Limb (tissue), 2 donors: ENCODE measurements at regions not wholly inside any gene's neighbourhood (a gene's known extent, or its start where the extent isn't known, plus 50 kb on each side); places are given as distances from the start of the nearest gene placed in this dataset.
A peak's percentile ranks its signal among the peaks of the same experiment; 100 is the strongest.

Experiments
- DNase-seq, 2 donors: peaks; one replicate each; pipeline ENCODE4 v3.0.0-alpha.2; 2016; ENCODE audit errors: extremely low spot score in 2 of 2

GRCh38 chr9:79917421-79917820 is 345.7 kb downstream of the TLE4 start:
- no peak for DNase-seq

- DNase-seq, result no peak
Observed at GRCh38 chr9:79913867-79914266, 342.1 kb downstream of the TLE4 start.

GRCh38 chr9:79912318-79913070 is 340.7 kb downstream of the TLE4 start:
- DNase-seq, result peak in 1 of 2 donors; percentile 51

GRCh38 chr9:79911724-79912123 is 340.0 kb downstream of the TLE4 start:
- no peak for DNase-seq

GRCh38 chr9:79902825-79903600 is 331.2 kb downstream of the TLE4 start:
- no peak for DNase-seq

DNA sequence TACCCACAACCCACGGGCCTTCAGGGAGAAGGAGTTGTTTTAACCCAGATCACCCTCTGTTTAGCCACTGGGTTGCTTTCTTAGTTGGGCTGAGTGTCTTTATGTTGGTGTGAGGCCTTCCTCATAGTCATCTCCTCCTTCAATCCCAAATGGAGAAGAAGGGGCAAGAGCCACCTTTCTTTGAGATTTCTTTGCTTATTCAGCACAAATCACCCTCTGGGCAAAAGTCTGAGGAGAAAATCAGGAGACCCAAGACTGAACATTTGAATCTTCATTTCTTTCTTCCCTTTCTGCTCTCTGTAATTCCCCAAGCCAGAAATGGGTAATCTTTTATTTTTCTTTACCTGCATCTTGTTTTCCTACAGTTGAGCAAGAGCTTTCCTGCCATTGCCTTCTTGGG is 329.0 kb downstream of the TLE4 start:
- no peak for DNase-seq

- DNase-seq, result no peak
Observed at GRCh38 chr9:79896390-79896980, 324.7 kb downstream of the TLE4 start.

DNA sequence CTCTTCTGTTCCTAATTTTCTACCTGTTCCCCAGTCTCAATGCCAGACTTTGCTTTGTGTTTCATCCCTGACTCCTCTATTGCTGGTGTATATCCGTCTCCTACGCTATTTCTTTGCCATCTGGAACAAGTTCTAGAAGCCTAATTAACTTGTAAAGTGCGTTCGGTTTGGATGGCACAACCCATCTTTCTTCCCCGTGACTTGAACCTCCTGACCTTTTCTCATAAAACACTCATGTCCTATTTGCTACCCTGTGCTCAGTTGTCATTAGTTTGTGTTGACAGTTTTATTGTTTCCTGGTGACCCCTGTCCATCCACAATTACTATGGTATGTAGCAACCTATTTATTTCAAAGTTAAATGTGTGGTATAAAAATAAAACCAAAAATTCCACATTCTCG is 323.5 kb downstream of the TLE4 start:
- no peak for DNase-seq

DNA sequence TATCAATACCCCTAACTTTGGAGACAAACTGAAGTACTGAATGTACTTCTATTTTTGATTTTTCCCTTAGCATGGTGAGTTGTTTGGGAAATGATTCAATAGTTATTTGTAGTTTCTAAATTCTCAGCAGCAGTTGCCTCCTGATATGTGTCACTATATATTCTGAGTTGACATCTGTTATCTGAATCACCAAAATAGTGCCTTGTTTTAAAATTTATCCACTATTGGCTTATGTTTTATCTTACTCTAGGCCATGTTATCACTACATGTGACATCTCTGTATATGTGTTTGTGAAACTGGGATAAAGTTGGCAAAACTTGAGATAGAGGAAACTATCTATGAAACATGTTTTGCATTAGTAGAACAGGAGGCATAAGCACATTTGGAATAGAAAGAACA is 317.6 kb downstream of the TLE4 start:
- DNase-seq, result no peak

DNA sequence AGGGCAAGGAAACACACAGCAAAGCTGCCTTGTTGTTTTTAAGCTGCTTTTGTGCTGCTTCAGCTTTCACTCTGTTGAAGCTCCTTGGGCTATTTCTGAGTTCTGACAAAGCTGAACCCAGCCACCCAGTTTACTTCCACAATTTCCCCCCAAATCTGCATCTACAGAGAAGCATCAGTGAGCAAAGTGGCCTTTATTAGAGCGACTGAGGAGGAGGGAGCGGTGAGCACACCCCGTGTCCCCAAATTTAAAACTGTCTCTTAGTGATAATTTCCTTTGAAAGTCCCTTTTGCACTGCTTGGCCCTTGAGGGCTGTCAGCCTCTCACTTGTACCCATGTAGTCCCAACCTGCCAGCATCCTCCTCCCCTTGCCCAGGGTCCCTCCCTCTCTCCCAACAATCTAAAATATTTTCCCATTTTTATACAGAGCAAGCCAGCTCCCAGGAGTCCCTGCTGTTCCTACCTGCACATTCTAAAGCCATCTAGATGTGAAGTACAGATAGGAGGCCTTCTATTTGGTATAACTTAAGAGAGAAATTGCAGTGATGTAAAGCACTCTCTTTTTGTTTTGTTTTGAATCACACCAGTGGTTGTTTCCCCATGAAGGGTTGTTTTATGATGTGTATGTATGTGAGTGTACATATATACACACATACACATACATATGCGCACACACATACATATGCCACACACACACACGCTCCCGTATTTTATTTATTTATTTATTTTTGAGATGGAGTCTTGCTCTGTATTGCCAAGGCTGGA is 313.5 kb downstream of the TLE4 start:
- no peak for DNase-seq

DNA sequence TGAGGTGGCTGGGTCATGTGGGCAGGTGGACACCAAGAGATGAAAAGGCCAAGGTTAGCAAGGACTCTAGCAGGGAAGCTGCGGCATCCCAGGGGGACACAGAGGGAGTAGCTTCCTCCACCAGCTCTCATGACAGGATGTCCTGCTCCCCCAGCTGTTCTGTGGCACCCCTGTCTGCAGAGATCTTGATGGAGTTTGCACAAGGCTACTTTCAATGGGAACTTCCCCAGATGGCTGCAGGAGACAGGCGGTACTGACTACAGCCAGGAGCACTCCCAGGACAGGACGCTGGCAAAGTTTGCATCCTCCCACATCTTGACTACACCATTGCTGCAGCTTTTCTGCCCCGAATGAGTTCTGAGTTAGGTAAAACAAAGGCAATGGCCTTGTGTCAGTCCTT is 312.8 kb downstream of the TLE4 start:
- DNase-seq, result no peak

GRCh38 chr9:79883073-79883645 is 311.4 kb downstream of the TLE4 start:
- DNase-seq, result no peak

- DNase-seq, result no peak
Observed at GRCh38 chr9:79880626-79881025, 308.9 kb downstream of the TLE4 start.

GRCh38 chr9:79877943-79878602 is 306.3 kb downstream of the TLE4 start:
- DNase-seq, result no peak

DNA sequence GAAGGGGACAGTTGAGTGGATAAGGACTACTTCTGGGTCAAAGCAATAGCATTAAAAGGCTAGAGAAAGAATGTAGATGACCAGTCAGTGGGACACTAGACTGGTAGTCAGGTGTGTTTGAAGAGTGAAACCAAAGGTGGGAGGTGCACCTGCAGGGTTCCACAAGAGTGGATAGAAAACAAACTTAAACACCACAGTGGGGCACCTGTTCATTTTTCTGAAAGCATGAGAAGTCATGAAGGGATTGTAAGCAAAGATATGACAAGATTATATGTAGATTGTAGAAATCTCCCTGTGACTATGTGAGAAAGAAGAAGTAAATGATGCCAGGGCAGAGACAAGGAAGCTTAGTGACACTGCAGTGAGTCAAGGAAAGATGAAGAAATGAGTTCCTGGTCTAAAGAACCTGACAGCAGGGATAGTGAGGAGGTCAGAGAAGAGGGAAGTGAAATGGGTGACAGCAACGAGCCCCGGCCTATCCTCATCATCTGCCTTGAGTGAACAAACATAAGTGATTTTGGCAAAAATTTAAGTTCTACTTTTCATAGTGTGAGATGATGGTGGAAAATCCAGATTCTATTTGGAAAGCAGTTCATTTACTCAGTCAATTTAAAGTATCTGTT is 296.9 kb downstream of the TLE4 start:
- DNase-seq, result no peak

DNA sequence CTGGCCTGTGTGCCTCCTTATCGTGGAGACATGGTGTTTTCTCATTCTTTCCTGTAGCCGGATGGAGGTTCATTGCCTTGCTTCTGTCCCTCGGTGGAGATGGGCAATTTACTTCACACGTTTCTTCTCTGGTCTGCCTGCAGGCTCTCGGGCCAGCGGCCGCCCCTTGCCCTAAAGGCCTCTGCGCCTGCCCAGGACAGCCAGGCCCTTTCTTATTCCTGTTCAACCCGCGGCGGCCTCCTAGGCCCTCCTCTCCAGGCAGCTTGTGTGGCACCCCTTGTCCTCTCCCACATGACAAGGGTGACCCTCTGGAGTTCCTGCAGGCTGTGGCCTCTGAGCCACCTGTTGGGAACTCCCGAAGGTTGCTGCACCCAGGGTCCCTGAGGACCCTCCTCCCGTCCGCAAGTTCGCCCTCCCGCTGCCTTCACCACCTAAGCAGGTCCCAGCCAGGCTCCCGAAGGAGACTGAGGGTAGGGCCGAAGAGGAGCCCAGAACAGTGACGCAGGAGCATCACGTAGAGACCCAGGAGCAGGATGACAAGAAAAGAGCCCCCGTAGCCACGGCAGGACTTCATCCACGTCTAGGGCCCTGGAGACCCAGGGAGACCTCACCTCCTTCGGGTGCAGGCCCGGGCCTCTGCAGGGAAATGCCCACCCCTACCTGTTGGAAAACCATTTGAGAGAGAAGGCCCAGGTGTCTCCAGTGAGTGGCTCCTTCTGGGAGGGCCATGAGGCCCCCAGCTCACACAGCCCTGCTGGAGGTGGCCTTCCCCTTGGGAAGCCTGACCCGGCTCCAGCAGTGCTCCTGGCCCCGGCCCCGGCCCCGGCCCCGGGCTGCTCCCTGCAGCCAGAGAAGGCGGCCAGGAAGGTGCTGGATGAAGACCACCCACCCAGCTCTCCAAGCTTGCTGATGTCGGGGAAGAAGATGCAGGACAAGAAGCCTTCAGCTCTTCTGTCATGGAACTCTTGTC is 291.4 kb downstream of the TLE4 start:
- no peak for DNase-seq

GRCh38 chr9:79858508-79858907 is 286.7 kb downstream of the TLE4 start:
- DNase-seq, result no peak

DNA sequence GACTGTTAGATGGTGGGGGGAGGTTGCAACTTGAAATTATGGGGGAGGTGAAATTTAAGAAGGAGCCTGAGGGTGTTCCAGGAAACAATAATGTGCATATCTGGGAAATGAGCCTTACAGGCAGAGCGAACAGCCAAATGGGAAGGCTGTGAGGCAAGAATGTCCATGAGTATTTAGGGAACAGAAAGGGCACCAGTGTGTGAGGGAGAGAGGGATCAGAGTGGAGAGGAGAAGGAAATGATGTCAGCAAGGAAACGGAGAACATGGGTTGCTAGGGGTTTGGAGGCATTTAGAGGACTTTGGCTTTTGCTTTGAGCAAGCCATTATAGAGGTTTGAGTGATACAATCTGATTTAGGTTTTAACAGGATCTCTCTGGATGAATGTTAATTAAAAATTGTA is 285.4 kb downstream of the TLE4 start:
- no peak for DNase-seq

- no peak for DNase-seq
Observed at GRCh38 chr9:79847074-79847473, 275.3 kb downstream of the TLE4 start.
